Endodermal cell (in vitro differentiated cells): ENCODE measurements at regions not wholly inside any gene's neighbourhood (a gene's known extent, or its start where the extent isn't known, plus 50 kb on each side); places are given as distances from the start of the nearest gene placed in this dataset.

ENCODE experiments used
- DNase-seq: peaks from one replicate; pipeline ENCODE4 v3.0.0-alpha.2; 2017
- H3K27ac ChIP-seq: 2 replicates; pipeline ENCODE4 v1.5.1; 2013; ENCODE audit warnings: mild to moderate bottlenecking, low read depth, low read length, moderate library complexity
- H3K27me3 ChIP-seq: 2 replicates; pipeline ENCODE4 v1.6.1; 2013; ENCODE audit warnings: mild to moderate bottlenecking, low read length, moderate library complexity; ENCODE audit not compliant: insufficient read depth, control insufficient read depth, poor library complexity, severe bottlenecking
- H3K36me3 ChIP-seq: 2 replicates; pipeline ENCODE4 v1.7.0; 2013; ENCODE audit warnings: mild to moderate bottlenecking, low read length, moderate library complexity; ENCODE audit not compliant: control insufficient read depth, insufficient read depth
- H3K4me1 ChIP-seq: one replicate; pipeline ENCODE4 v1.7.0; 2013; ENCODE audit warnings: low read length; ENCODE audit not compliant: control insufficient read depth, insufficient read depth
- H3K4me3 ChIP-seq: 2 replicates; pipeline ENCODE4 v1.5.1; 2013; ENCODE audit warnings: mild to moderate bottlenecking, low read length, moderate library complexity
- H3K9ac ChIP-seq: 2 replicates; pipeline ENCODE4 v1.6.1; 2013; ENCODE audit warnings: mild to moderate bottlenecking, low read length, moderate library complexity; ENCODE audit not compliant: poor library complexity, severe bottlenecking; ENCODE audit errors: extremely low read depth
- H3K9me3 ChIP-seq: 2 replicates; pipeline ENCODE4 v1.6.1; 2013; ENCODE audit warnings: mild to moderate bottlenecking, low read length, moderate library complexity; ENCODE audit not compliant: control insufficient read depth
- H3K27ac Mint-ChIP-seq: 2 replicates; pipeline ENCODE4 v1.8.0; 2020; ENCODE audit warnings: mixed read lengths
- H3K27me3 Mint-ChIP-seq: 2 replicates; pipeline ENCODE4 v1.8.0; 2021; ENCODE audit warnings: mild to moderate bottlenecking, mixed read lengths; ENCODE audit not compliant: insufficient read depth
- H3K36me3 Mint-ChIP-seq: 2 replicates; pipeline ENCODE4 v1.8.0; 2020; ENCODE audit warnings: low read depth, mixed read lengths
- H3K4me1 Mint-ChIP-seq: 2 replicates; pipeline ENCODE4 v1.8.0; 2020; ENCODE audit warnings: mixed read lengths
- H3K4me3 Mint-ChIP-seq: 2 replicates; pipeline ENCODE4 v1.8.0; 2020; ENCODE audit warnings: mild to moderate bottlenecking, moderate library complexity, mixed read lengths
- H3K9me3 Mint-ChIP-seq: 2 replicates; pipeline ENCODE4 v1.8.0; 2020; ENCODE audit warnings: mild to moderate bottlenecking, mixed read lengths
- whole genome bisulfite sequencing, 2 experiments: methylation state at CpG; one replicate each; pipeline versions ENCODE4 v1.1.5 to v1.1.7; 2013; ENCODE audit warnings: missing lambda C conversion rate in 2 of 2, mixed read lengths in 1 of 2; ENCODE audit not compliant: insufficient coverage in 1 of 2, insufficient read length in 1 of 2; 5-methylcytosine and 5-hydroxymethylcytosine counted together
- TF ChIP-seq, protein P1 (sequence below): fragments of 200-600 bp; sonication (generic); conservative IDR thresholded peaks from 2 replicates; pipeline ENCODE4 v1.5.0; 2021; ENCODE audit warnings: antibody characterized with exemption, mild to moderate bottlenecking

DNA sequence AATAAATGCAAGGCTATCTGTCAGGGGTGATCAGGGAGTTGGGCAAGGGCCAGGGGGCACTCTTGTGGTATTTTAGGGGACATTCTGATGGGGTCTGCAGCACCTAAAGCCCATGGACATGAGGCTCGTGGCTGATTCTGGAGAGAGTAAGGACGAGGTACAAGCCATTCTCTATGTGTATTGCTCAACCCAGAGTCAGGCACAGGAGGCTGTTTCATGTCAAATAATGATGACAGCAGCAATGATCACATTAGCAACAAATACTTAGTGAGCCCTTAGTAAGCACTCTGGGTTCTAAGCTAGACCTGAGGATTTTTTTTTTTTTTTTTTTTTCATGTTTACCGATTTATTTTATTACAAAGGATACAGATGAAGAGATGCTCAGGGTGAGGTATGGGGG, 83.5 kb upstream of the THY1 start:
- no peaks in the 10 kb centered on the region for H3K27me3 ChIP-seq
- WGBS, 2 experiments, result 73% methylated on average over 2 of the region's 3 CpGs
- Mint-ChIP-seq H3K4me3 (no peak overlapping the region), H3K9me3 (peaks cover 16% of the 10 kb centered on the region), H3K4me1 (peaks cover 18% of the 10 kb centered on the region), H3K36me3 (no peaks in the 10 kb centered on the region), H3K27me3 (peaks cover 13% of the 10 kb centered on the region), H3K27ac (no peak overlapping the region)
- H3K4me1 ChIP-seq, result peaks cover 3% of the 10 kb centered on the region
- TF ChIP-seq, protein P1, sequence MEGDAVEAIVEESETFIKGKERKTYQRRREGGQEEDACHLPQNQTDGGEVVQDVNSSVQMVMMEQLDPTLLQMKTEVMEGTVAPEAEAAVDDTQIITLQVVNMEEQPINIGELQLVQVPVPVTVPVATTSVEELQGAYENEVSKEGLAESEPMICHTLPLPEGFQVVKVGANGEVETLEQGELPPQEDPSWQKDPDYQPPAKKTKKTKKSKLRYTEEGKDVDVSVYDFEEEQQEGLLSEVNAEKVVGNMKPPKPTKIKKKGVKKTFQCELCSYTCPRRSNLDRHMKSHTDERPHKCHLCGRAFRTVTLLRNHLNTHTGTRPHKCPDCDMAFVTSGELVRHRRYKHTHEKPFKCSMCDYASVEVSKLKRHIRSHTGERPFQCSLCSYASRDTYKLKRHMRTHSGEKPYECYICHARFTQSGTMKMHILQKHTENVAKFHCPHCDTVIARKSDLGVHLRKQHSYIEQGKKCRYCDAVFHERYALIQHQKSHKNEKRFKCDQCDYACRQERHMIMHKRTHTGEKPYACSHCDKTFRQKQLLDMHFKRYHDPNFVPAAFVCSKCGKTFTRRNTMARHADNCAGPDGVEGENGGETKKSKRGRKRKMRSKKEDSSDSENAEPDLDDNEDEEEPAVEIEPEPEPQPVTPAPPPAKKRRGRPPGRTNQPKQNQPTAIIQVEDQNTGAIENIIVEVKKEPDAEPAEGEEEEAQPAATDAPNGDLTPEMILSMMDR, result no peak
- no peak for DNase-seq
- H3K36me3 ChIP-seq, result no peaks in the 10 kb centered on the region
- no peak overlapping the region for H3K27ac ChIP-seq
- H3K9ac ChIP-seq, result no peak overlapping the region
- H3K4me3 ChIP-seq, result no peak overlapping the region
- H3K9me3 ChIP-seq, result no peaks in the 10 kb centered on the region

DNA sequence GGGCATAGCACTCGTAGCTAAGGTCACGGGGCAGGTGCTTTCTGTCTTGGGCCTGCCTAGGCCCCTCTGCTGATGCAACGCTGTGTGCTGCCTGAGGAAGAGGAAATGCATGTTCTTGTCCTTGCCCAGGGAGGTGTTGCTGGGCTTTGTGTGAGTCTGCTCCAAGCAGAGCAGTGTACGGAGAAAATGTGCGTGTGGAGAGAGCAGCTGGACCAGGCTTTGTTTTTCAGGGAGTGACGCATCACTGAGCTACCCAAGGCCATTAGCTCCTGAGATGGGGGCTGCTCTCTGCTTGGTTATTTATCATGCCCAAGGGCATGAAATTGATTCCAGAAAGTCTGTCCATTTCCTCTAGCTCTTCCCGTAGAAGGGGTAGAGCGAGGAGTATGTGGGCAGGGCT, 82.9 kb upstream of the THY1 start:
- H3K27ac Mint-ChIP-seq, result no peak overlapping the region
- peaks cover 16% of the 10 kb centered on the region for H3K9me3 Mint-ChIP-seq
- no peaks in the 10 kb centered on the region for H3K27me3 ChIP-seq
- H3K27ac ChIP-seq, result peak overlapping the region; percentile 76
- peaks cover 3% of the 10 kb centered on the region for H3K4me1 ChIP-seq
- WGBS, 2 experiments, result 95 to 100% methylated on average over 7 to 8 of the region's 8 CpGs
- H3K4me3 ChIP-seq, result no peak overlapping the region
- no peaks in the 10 kb centered on the region for H3K36me3 Mint-ChIP-seq
- peaks cover 19% of the 10 kb centered on the region for H3K4me1 Mint-ChIP-seq
- peaks cover 11% of the 10 kb centered on the region for H3K27me3 Mint-ChIP-seq
- no peak for DNase-seq
- TF ChIP-seq, protein P1, result no peak
- H3K9ac ChIP-seq, result no peak overlapping the region
- H3K36me3 ChIP-seq, result no peaks in the 10 kb centered on the region
- H3K9me3 ChIP-seq, result no peaks in the 10 kb centered on the region
- no peak overlapping the region for H3K4me3 Mint-ChIP-seq

DNA sequence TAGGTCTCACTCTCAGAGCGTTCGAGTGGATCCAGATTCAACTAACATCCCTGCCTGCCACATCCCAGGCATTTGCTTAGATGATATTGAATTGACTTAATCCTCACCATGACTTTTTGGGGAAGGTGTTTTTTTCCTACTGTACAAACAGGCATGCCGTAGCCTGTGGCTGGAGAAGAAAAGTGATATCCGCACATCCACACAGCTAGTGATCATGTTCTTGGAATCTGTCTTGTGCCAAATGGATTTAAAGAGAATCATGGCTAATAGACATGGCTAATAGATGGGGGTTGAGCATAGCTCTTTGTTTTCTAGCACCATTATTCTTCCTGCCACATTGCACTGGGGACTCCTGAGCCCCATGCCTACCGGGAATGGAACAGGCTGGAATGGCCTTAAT, 82.1 kb upstream of the THY1 start:
- Histone ChIP-seq H3K9ac (no peak overlapping the region), H3K27me3 (no peaks in the 10 kb centered on the region), H3K4me3 (no peak overlapping the region), H3K4me1 (peaks cover 3% of the 10 kb centered on the region), H3K27ac (no peak overlapping the region), H3K9me3 (no peaks in the 10 kb centered on the region), H3K36me3 (no peaks in the 10 kb centered on the region)
- no peak overlapping the region for H3K4me3 Mint-ChIP-seq
- TF ChIP-seq, protein P1, result no peak
- H3K27me3 Mint-ChIP-seq, result peaks cover 9% of the 10 kb centered on the region
- H3K4me1 Mint-ChIP-seq, result peaks cover 19% of the 10 kb centered on the region
- no peaks in the 10 kb centered on the region for H3K36me3 Mint-ChIP-seq
- no peak overlapping the region for H3K27ac Mint-ChIP-seq
- no peak for DNase-seq
- peaks cover 16% of the 10 kb centered on the region for H3K9me3 Mint-ChIP-seq
- 89 to 98% methylated on average over 5 of the region's 5 CpGs for WGBS, 2 experiments
